ENCODE measurements at regions not wholly inside any gene's neighbourhood (a gene's known extent, or its start where the extent isn't known, plus 50 kb on each side); places are given as distances from the start of the nearest gene placed in this dataset.
A peak's percentile ranks its signal among the peaks of the same experiment; 100 is the strongest.
"Not testable (repeated sequence)": the region's sequence is repeated elsewhere in the genome, so short reads cannot be mapped to it uniquely, and the experiment has no call there.

DNA sequence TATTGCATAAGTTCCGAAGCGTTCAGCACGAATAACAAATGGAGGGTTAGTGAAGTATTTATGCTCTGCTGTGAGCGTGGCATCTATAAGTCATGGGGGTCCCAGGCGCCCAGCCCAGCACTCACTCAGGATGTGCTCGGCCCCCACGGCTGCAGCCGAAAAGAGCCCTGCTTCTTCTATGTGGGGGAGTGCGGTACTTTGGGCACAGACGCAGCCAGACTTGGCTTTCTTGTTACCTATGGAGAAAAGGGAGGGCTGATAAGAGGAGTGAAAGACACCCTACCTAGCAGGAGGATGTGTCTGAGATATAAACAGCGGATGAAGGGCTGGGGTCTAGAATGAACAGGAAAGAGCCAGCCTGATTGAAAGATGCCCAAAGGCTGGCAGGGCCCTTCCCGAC, 51.4 kb downstream of the MRPL36 start:
- DNase-seq = no peak

- DNase-seq = no peak
Measured at GRCh38 chr5:1747803-1748085, 51.9 kb downstream of the MRPL36 start.

GRCh38 chr5:1747079-1747802, 52.4 kb downstream of the MRPL36 start:
- DNase-seq = no peak

GRCh38 chr5:1746371-1747078, 53.1 kb downstream of the MRPL36 start:
- no peak for DNase-seq

DNA sequence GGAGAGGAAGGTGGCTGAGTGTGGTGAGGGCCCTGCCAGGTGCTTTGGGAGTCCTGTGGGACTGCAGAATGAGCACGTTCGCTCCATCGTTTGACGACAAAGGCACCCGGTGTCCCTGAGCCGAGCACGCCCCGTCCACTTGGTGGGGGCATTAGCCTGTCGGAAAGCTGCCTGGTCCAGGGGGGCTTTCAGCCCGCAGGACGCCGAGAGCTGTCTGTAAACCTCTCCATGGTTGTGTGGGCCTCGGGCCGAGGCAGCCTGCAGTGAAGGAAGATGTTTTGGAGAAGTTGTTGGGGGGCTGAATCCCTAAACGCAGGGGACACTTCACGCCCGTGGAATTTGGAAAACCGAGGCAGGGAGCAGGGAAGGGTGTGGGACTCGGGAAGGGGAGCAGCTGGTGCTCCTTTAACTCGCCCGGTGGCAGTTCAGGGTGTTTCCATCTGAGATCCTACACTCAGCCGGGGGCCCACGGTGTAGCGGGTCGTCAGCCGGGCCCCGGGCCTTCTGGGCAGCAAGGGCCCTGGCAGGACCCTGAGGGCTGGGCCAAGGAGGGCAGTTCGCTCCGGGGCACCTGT, 53.8 kb downstream of the MRPL36 start:
- DNase-seq = no peak

DNA sequence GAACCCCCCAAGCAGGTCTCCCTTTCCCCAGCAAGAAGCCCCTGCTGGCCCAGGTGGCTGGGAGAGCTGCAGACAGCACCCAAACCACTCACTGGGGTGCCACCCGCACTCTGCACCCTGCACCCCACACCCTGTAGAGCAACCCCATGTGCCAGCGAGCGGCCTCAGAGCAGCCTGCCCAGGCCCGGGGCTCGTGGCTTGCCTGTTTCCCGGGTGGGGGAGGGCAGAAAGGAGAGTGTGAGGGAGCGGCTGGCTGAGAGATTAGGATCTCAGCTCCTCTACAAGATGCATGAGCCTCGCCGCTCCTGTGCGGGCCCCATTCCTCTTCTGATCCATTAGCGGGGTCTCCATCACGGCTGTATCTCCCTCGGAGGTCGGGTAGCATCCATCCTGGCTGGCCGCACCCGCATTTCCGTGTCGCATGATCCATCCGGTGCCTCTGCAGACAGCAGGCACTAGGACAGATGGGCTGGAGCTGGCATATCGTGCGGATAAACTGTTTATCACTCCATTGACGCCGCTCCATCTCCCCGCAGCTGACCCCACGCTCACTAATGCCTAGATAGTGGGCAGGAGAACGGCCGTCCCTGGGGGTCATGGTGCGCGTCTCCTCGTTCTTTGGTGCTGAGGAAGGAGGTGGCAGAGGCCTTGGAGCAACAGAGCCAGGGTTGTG, 54.4 kb downstream of the MRPL36 start:
- no peak for DNase-seq

GRCh38 chr5:1744393-1745122, 55.1 kb downstream of the MRPL36 start:
- no peak for DNase-seq

- DNase-seq = no peak
Measured at GRCh38 chr5:1743769-1744085, 55.9 kb downstream of the MRPL36 start.

GRCh38 chr5:1743061-1743768, 56.4 kb downstream of the MRPL36 start:
- DNase-seq = no peak

DNA sequence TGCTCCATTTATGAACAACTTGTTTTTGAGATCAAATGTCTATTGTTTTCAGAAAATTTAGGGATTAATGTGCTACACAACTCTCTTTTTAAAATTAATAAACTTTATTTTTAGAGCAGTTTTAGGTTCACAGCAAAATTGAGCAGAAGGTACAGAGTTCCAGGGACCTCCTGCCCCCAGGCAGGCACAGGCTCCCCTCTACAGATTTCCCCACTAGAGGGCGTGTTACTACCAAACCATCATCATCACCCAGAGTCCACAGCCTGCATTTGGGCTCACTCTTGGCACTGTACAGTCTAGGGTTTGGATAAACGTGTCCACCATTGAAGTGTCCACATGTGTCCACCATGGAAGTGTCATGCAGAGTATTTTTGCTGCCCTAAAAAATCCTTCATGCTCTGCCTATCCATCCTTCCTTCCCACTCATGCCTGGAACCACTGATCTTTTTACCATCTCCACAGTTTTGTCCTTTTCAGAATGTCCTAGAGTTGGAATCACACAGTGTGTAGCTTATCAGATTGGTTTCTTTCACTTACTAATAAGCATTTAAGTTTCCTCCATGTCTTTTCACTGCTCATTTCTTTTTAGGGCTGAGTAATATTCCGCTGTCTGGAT, 61.7 kb downstream of the MRPL36 start:
- peak; percentile 37 to 51 (median 48) for DNase-seq

- DNase-seq = no peak
Measured at GRCh38 chr5:1736889-1737711, 62.5 kb downstream of the MRPL36 start.

DNA sequence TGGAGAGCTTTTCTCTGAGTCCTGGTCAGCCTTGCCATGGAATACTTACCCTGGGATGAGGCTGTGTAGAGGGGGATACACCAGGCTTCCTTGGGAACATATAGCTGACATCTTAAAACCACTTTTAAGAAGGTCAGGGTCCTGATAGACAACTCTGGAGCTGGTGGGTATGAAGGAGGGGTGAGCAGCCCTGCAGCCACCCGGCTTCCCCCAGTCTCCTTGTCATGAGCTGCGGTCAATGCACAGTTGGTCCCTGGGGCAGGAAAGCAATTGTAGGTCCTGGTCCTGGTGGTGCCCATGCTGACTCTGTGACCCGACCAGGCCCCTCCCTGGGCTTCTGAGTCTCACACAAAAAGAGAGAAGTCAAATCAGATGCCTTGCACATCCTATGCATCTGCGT, 63.6 kb downstream of the MRPL36 start:
- no peak for DNase-seq

DNA sequence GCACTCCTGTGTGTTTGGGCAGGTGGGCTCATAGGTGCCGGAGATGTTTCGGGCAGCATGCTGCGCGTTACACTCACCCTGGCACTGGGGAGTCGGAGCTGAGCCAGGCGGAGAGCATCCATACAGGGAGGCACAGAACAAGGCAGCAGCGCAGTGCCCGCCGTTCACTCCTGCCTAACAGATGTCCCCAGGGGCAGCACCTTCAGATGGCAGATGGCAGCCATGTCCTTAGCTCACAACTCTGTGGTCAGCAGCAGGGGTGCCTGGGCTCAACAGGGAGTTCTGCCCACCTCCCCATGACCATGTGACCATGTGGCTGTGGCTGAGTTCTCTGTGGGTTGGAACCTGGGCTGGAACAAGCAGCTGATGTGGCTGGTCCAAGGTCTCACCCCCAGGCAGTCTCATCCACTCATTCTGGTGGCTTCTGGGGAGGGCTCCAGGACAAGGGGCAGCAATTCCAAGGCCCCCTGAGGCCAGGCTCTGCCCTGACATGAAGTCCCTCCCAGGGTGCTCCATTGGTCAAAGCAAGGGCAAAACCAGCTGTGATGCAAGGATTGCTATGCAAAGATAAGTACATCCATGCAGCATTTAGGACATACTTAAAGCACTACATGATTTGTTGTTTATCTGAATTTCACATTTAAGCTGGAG, 64.2 kb downstream of the MRPL36 start:
- DNase-seq = no peak

- DNase-seq = no peak
Measured at GRCh38 chr5:1734908-1735289, 64.7 kb downstream of the MRPL36 start.

DNA sequence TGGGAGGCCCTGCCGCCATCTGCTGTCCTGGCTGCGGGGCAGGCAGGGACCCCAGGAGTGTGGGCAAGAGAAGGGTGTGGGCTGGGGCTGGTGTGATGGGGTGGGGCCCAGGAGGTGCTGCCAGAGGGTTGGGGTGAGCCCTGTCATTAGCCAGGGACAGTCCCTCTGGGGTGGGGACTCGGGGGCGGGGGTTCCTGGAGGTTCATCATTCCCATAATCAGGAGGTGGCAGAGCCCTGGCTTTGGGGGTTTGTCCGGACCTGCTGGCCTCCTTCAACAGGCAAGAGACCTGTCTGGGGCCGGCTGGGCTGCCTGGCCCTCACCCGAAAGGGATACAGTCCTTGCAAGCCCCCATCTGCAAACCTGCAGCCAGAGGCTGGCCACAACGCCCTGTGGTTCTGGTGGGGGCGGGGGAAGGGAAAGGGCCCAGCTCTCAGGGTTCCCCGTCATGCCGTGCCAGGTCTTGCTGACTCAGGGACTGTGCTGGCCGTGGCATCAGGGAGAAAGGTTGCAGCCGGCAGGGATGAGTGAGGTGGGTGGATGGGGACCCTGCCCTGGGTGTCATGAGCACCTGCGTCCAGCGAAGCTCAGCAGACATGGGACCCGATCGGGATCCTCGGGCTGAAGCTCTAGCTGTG, 65.2 kb downstream of the MRPL36 start:
- DNase-seq = no peak

DNA sequence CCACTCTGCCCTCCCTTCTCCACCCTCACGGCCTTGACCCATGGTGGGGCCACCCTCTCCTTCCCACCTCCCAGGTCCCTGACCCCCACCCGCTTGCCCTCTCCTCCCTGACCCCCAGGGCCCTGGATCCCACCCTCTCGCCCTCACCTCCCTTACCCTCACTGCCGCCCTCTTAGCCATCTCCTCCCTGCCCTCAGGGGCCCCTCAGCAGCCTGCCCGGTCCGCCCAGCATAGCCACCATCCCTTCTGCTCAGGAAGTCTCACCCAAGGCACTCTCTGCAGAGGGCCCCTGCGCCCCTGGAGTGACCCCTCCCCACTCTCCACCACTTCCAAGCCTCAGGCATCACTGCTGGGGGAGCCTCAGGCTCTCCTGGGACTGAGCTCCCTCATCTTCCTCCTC, 66.3 kb downstream of the MRPL36 start:
- DNase-seq = no peak

DNA sequence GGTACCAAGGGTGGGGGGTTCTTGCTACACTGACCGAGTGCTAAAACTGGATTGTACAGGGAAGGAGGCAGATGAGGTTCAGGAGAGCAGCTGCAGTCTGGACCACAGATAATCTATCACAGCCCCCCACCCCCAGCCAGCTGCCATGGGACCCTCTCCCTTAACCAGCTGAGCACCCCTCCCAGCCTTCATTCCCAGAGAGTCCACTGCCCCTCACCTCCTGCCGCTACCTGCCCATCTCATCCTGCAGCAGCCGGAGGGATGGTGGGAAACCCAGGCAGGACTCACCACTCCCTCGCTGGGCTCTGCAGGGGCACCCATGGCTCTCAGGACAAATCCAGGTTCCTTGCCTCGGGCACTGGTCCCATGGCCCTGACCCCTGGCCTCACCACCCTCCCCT, 66.7 kb downstream of the MRPL36 start:
- DNase-seq = no peak

- no peak for DNase-seq
Measured at GRCh38 chr5:1732238-1732941, 67.2 kb downstream of the MRPL36 start.

DNA sequence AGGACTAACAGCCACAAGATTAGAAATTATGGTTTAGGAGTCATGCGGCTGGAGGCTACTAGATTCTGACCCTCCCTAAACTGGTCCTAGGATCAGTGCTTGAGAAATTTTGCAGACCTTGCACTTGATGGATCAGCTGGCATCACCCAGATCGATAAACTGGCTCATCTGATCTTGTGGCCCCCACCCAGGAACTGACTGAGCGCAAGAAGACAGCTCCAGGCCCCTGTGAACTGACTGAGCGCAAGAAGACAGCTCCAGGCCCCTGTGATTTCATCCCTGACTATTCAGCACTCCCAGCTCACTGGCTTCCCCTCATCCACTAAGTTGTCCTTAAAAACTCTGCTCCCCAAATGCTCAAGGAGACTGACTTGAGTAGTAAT, 67.8 kb downstream of the MRPL36 start:
- not testable (repeated sequence) for DNase-seq
